ENCODE measurements at regions not wholly inside any gene's neighbourhood (a gene's known extent, or its start where the extent isn't known, plus 50 kb on each side); places are given as distances from the start of the nearest gene placed in this dataset.

DNA sequence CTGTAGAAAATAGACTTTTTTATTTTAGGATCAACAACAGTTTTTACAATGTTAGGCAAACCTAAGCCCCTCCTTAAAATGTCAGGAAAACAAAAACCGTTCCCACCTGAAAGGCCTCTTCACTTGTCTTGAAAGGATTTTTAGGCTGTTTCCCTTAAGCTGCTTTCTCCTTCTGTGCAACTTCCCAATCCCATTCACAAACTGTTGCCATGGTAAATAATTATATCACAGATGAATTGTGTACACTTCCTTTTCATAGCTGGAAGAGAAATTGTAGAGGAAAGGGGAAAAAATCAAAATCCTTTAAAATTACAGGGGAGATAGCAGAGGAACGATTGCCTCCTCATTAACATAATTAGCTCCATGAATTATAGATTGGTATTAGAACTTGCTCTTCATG lies 1488.0 kb upstream of the CELF4 start:
- TF ChIP-seq, protein P1, sequence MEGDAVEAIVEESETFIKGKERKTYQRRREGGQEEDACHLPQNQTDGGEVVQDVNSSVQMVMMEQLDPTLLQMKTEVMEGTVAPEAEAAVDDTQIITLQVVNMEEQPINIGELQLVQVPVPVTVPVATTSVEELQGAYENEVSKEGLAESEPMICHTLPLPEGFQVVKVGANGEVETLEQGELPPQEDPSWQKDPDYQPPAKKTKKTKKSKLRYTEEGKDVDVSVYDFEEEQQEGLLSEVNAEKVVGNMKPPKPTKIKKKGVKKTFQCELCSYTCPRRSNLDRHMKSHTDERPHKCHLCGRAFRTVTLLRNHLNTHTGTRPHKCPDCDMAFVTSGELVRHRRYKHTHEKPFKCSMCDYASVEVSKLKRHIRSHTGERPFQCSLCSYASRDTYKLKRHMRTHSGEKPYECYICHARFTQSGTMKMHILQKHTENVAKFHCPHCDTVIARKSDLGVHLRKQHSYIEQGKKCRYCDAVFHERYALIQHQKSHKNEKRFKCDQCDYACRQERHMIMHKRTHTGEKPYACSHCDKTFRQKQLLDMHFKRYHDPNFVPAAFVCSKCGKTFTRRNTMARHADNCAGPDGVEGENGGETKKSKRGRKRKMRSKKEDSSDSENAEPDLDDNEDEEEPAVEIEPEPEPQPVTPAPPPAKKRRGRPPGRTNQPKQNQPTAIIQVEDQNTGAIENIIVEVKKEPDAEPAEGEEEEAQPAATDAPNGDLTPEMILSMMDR (IDR thresholded peaks at IDR 0.05): no peak
- no peak for TF ChIP-seq POLR2A (IDR thresholded peaks at IDR 0.05)
